GM12878 (cell line): ENCODE measurements at regions not wholly inside any gene's neighbourhood (a gene's known extent, or its start where the extent isn't known, plus 50 kb on each side); places are given as distances from the start of the nearest gene placed in this dataset.
A peak's percentile ranks its signal among the peaks of the same experiment; 100 is the strongest.

Source experiments
- ATAC-seq: fragments of 200-7000 bp; cut with Tn5 transposase; 3 replicates; pipeline ENCODE4 v1.9.1; 2020; ENCODE audit warnings: mild to moderate bottlenecking, moderate library complexity
- BruUV-seq: library from RNA; stranded (reverse); fragments of 400-500 nt; replicated peaks from 2 replicates; lab custom pipeline; 2021; lab: Mats Ljungman, UMichigan
- CTCF ChIA-PET: fragments of 300-600 bp; sonication (Branson Sonifier 250); formaldehyde crosslinking; extraction: SDS; loops from one replicate; lab custom pipeline; 2021; ENCODE audit warnings: inconsistent platforms; lab: Yijun Ruan, JAX
- POLR2A ChIA-PET: fragments of 350-600 bp; formaldehyde crosslinking; extraction: SDS; loops from one replicate; lab custom pipeline; 2021; ENCODE audit warnings: inconsistent platforms; lab: Charles Lee
- RAD21 ChIA-PET: fragments of 300-600 bp; sonication (Branson Sonifier 250); formaldehyde crosslinking; loops from one replicate; lab custom pipeline; 2023; ENCODE audit warnings: antibody characterized with exemption; ENCODE audit not compliant: unreplicated experiment; lab: Charles Lee
- SMC1A ChIA-PET: fragments of 300-600 bp; sonication (Branson Sonifier 250); formaldehyde crosslinking; loops from one replicate; lab custom pipeline; 2023; ENCODE audit not compliant: unreplicated experiment, uncharacterized antibody; lab: Charles Lee
- DNase-seq: peaks from one replicate; pipeline ENCODE4 v3.0.0-alpha.2; 2011; ENCODE audit warnings: low read depth, low spot score
- FAIRE-seq: peaks from 3 replicates; lab custom pipeline; 2011; peaks lifted over from hg19 to GRCh38; lab: Jason Lieb, UNC
- H2AFZ ChIP-seq: 2 replicates; pipeline ENCODE4 v1.6.0; 2011; ENCODE audit warnings: low read depth, low read length, control low read depth; ENCODE audit not compliant: control insufficient read depth
- H3K27ac ChIP-seq: 2 replicates; pipeline ENCODE4 v1.5.1; 2011; ENCODE audit warnings: control low read depth; ENCODE audit not compliant: control insufficient read depth, insufficient read depth
- H3K27me3 ChIP-seq, 2 experiments: replicated peaks in 1 of 2; 2 replicates each; pipeline versions ENCODE4 v1.6.0 to v1.6.1; 2011; ENCODE audit warnings: low read length in 1 of 2; ENCODE audit not compliant: control insufficient read depth in 2 of 2, insufficient read depth in 2 of 2
- H3K36me3 ChIP-seq, 2 experiments: 2 replicates each; pipeline ENCODE4 v1.5.1; 2011; ENCODE audit warnings: low read length in 1 of 2; ENCODE audit not compliant: control insufficient read depth in 2 of 2, insufficient read depth in 2 of 2
- H3K4me1 ChIP-seq: 2 replicates; pipeline ENCODE4 v1.6.1; 2011; ENCODE audit warnings: mild to moderate bottlenecking, low read length, moderate library complexity, mixed read lengths; ENCODE audit not compliant: control insufficient read depth, insufficient read depth
- H3K4me2 ChIP-seq: 2 replicates; pipeline ENCODE4 v1.6.0; 2011; ENCODE audit warnings: control low read depth; ENCODE audit not compliant: control insufficient read depth, insufficient read depth
- H3K4me3 ChIP-seq: fragments of 200-600 bp; sonication (generic); 2 replicates; pipeline ENCODE4 v1.5.1; 2016
- H3K79me2 ChIP-seq: 2 replicates; pipeline ENCODE4 v1.6.0; 2011; ENCODE audit warnings: low read length; ENCODE audit not compliant: control insufficient read depth, insufficient read depth
- H3K9ac ChIP-seq: 2 replicates; pipeline ENCODE4 v1.8.0; 2011; ENCODE audit warnings: low read length, control low read depth, mixed read lengths; ENCODE audit not compliant: control insufficient read depth, insufficient read depth
- H3K9me3 ChIP-seq: replicated peaks from 3 replicates; pipeline ENCODE4 v1.5.1; 2011; ENCODE audit warnings: mild to moderate bottlenecking, low read length; ENCODE audit not compliant: control insufficient read depth, insufficient read depth
- H4K20me1 ChIP-seq: 2 replicates; pipeline ENCODE4 v1.6.0; 2011; ENCODE audit not compliant: control insufficient read depth, insufficient read depth
- CHD2 ChIP-seq: IDR thresholded peaks from 2 replicates; pipeline ENCODE4 v1.6.1; 2011; ENCODE audit warnings: low read depth, low read length, improper control_type of control experiment, borderline replicate concordance
- IKZF2 ChIP-seq, 2 experiments: fragments of 450-650 bp; IDR thresholded peaks; 2 replicates each; pipeline ENCODE4 v1.6.1; 2017; ENCODE audit warnings: mild to moderate bottlenecking in 2 of 2, moderate library complexity in 2 of 2
- MEF2A ChIP-seq: IDR thresholded peaks from 2 replicates; pipeline ENCODE4 v1.6.1; 2011; ENCODE audit warnings: low read depth, mild to moderate bottlenecking, low read length, moderate library complexity; ENCODE audit not compliant: insufficient read depth
- NFIC ChIP-seq: IDR thresholded peaks from 2 replicates; pipeline ENCODE4 v1.6.1; 2012; ENCODE audit warnings: low read depth, mild to moderate bottlenecking, inconsistent platforms, low read length, moderate library complexity
- NR2C1 ChIP-seq: fragments of 450-650 bp; IDR thresholded peaks from 2 replicates; pipeline ENCODE4 v1.6.1; 2017; ENCODE audit warnings: antibody characterized with exemption, mild to moderate bottlenecking, moderate library complexity
- NRF1 ChIP-seq: conservative IDR thresholded peaks from 2 replicates; pipeline ENCODE4 v1.6.1; 2011; ENCODE audit warnings: mild to moderate bottlenecking, low read depth, low read length, improper control_type of control experiment
- SMC3 ChIP-seq: IDR thresholded peaks from 2 replicates; pipeline ENCODE4 v1.6.1; 2011; ENCODE audit warnings: low read length, improper control_type of control experiment, borderline replicate concordance
- WGBS: methylation state at CpG from one replicate; pipeline ENCODE4 v1.1.6; 2016; ENCODE audit warnings: low lambda C conversion rate; ENCODE audit not compliant: insufficient replicate concordance, insufficient coverage; ENCODE audit errors: missing lambda C conversion rate; 5-methylcytosine and 5-hydroxymethylcytosine counted together
- in situ Hi-C: fragments of 300-500 bp; cut with MboI; formaldehyde crosslinking; loops from 9 replicates; pipeline ENCODE4 v1.14.3; 2018; ENCODE audit warnings: mixed read lengths
- intact Hi-C: fragments of 100-400 bp; cut with micrococcal nuclease; formaldehyde crosslinking; loops from one replicate; pipeline ENCODE4 v1.14.2; 2022; ENCODE audit not compliant: unreplicated experiment
- TF ChIP-seq, protein P1 (sequence below): fragments of 450-650 bp; conservative IDR thresholded peaks from 2 replicates; pipeline ENCODE4 v1.6.1; 2017; ENCODE audit warnings: mild to moderate bottlenecking, moderate library complexity

- ATAC-seq: no peak
- no peak for FAIRE-seq
- ChIA-PET POLR2A (no interaction called here), RAD21 (interaction anchor here (0.8 kb wide), 2 partner anchors 70 to 71 kb away, joined by 3 read pairs; no protein-coding TSS in a partner anchor), CTCF (interaction anchor here (1.3 kb wide), 1 partner anchor 39 kb away, joined by 3 read pairs; no protein-coding TSS in a partner anchor), SMC1A (interaction anchor here (1.0 to 1.2 kb wide), 3 partner anchors 10 to 69 kb away, joined by 3 to 4 read pairs (median 4); no protein-coding TSS in a partner anchor)
- H3K9me3 ChIP-seq: no peaks in the 10 kb centered on the region
- 5% methylated on average over 6 of the region's 6 CpGs for WGBS
- H3K4me3 ChIP-seq: no peak overlapping the region
- intact Hi-C loops (no loop called here), in situ Hi-C loops (no loop called here)
- no peak overlapping the region for H3K27ac ChIP-seq
- H3K36me3 ChIP-seq: no peaks in the 10 kb centered on the region
- H3K9ac ChIP-seq: no peak overlapping the region
- peaks cover 18% of the 10 kb centered on the region for H3K4me1 ChIP-seq
- H3K4me2 ChIP-seq: peak overlapping the region; percentile 4; the same call in 1 of the 2 replicates
- H4K20me1 ChIP-seq: no peaks in the 10 kb centered on the region
- H2AFZ ChIP-seq: peak overlapping the region; percentile 21
- DNase-seq: no peak
- H3K27me3 ChIP-seq: no peaks in the 10 kb centered on the region
- TF ChIP-seq IKZF2 (IDR thresholded peaks at IDR 0.05) (no peak), NRF1 (no peak), SMC3 (no peak), NR2C1 (no peak), NFIC (no peak), CHD2 (no peak), MEF2A (no peak)
- TF ChIP-seq, protein P1, sequence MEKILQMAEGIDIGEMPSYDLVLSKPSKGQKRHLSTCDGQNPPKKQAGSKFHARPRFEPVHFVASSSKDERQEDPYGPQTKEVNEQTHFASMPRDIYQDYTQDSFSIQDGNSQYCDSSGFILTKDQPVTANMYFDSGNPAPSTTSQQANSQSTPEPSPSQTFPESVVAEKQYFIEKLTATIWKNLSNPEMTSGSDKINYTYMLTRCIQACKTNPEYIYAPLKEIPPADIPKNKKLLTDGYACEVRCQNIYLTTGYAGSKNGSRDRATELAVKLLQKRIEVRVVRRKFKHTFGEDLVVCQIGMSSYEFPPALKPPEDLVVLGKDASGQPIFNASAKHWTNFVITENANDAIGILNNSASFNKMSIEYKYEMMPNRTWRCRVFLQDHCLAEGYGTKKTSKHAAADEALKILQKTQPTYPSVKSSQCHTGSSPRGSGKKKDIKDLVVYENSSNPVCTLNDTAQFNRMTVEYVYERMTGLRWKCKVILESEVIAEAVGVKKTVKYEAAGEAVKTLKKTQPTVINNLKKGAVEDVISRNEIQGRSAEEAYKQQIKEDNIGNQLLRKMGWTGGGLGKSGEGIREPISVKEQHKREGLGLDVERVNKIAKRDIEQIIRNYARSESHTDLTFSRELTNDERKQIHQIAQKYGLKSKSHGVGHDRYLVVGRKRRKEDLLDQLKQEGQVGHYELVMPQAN: no peak
- H3K79me2 ChIP-seq: no peaks in the 10 kb centered on the region
- BruUV-seq: no TSS peak
Measured at GRCh38 chr10:43939389-43939938, 290.8 kb upstream of the ZNF32 start.
